Fibroblast of skin of left quadriceps (primary cell): ENCODE measurements at regions not wholly inside any gene's neighbourhood (a gene's known extent, or its start where the extent isn't known, plus 50 kb on each side); places are given as distances from the start of the nearest gene placed in this dataset.
"Not testable (repeated sequence)": the region's sequence is repeated elsewhere in the genome, so short reads cannot be mapped to it uniquely, and the experiment has no call there.

ENCODE experiments used
- DNase-seq, 2 experiments: peaks; one replicate each; pipeline ENCODE4 v3.0.0-alpha.2; 2013; ENCODE audit warnings: low read depth in 2 of 2

DNA sequence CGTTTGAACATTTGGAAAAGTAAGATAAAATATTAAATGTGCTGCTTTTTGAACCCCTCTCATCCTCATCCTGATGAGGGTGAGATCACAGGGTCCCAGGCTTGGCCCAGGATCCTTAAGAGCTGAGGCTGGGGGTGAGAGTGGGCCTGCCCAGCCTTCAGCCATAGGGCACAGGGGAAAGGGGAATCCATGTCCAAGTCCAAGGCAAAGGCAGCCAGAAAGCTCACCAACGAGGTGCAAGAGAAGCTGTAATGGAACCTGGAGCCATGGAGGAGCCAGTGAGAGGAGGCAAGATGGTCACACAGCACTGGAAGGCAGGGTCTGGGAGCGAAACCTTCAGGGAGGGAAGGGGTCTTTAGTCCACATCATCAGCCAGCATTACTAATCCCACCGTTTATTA lies 191.9 kb downstream of the RRAGC start:
- DNase-seq = no peak

DNA sequence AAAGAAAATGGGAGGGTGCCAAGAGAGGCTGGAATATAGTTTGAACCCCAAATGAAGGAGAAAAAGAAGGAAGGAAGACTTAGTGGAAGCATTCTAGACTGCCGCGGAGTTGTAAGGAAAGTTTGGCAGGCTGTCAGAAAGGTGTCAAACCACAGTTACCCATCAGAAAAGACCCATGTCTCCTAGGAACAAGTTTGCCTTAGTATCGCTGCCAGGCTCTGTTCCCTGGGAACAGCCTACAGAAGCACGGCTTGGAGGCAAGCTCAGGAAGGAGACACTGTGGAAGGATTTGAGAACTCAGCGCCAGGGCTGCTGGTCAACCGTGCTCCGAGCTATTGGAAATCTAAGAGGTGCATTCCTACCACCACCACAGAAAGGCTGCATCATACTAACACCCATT lies 197.4 kb downstream of the RRAGC start:
- no peak for DNase-seq

DNA sequence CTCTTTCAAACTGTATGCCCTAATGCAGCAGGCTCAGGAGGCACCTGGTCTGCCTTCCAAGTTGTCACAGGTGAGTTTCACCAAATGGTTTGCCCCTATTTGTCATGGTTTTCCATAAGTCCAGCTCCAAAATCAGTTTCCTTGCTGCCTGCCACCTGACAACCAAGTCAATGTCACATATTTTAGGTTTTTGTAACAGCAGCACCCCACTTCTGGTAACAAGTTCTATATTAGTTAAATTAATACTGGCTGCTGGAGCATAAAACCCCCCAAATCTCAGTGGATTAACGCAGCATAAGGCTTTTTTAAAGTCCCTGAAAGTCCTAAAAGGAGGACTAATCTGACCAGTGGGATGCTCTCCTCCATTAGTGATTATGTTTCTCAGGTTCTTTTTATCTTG lies 200.7 kb downstream of the RRAGC start:
- no peak for DNase-seq

DNA sequence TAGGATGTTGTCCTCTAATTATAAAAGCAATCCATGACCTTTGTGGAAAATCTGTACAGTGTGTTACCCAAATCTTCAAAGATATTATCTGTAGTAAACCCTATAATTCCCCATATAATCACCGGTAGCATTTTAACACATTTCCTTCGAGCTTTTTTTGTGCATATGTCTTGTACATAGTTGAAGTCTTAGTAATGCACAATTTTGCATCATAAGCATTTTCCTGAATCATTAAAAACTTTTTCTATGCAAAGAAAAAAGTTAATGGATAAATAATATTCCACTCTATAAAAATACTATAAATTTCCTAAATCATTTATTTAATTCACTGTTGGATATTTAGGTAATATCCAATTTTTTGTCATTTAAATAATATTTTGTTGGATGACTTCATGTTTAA lies 201.7 kb downstream of the RRAGC start:
- DNase-seq = no peak

DNA sequence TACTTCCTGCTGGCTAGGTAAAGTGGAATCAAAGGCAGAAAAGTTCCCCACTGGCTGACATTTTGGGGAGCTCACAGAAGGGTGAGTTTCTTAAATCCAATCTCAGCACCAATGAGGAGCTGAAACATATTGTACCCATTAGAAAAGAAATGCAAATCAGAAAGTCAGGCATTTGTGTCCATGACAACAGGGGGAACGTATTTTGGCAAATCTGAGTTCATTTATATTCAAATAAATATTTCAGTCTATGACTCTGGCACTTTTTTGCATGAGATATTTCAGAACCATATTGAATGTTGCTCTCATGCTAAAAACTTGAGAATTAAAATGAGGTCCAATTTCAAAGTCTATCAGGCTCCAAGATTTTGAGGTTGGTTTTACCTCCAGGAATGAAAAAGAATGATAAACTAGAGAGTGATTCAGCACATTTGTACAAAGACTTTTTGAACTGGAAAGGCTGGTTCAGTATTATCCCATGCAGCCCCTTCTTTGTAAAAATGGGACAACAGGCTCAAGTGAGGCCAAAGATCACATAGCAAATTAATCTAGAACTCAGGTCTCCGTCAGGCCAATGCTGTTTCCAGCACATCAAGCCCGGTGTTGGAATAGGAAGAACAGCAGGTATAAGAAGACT lies 202.2 kb downstream of the RRAGC start:
- DNase-seq = no peak

DNA sequence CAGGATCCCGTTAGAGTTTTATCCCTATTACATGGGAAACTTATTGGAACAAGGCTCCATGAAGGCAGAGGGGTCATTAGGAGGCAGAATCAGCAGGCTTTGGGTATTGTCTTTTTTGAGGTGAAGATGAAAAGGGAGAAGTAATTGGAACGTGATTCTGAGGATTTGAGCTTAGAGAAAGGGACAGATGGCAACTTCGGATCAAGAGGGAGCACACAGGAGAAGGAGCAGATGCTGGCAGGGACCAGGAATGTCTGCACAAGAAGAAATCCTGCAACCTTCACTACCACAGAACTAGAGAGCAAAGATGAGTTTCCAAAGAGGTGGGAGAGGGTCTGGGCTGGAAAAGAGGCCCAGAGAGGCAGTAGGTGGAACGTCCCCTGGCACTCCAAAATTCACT lies 202.8 kb downstream of the RRAGC start:
- no peak for DNase-seq

DNA sequence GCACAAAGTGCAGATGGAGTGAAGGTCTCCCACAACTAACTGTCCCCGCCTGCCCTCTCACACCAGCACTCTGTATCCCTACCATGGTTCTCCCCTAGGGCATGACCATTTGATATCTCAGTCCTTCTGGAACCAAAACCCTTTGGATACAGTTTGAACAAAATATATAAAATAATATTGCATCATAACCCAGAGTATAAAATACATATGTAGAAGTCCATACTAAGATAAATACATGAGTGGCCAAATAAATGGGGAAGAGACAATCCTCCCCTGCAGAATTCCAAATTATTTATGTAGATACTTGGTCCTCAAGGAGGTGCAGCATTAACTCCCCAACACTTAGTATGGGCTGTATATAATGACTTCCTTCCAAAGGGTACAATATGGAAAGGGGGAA lies 207.4 kb downstream of the RRAGC start:
- DNase-seq = no peak

DNA sequence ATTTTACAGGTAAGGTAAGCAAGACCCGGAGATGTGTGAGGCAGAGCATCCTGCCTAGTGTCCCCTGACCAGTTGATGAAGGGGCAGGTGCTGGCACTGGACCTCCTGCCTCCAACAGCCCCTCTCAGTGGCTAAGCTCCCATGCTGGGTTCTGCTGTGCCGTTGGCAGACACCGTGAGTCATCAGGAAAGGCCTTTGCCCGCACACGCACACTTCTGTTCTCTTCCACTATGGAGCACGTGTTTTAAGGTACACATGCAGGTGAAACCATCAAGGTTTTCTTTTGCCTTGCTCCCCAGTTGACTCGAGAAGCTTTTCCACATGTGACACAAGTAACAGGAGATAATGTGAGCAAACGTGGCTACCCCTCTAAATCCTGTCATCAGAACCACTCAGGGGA lies 207.9 kb downstream of the RRAGC start:
- DNase-seq = no peak

DNA sequence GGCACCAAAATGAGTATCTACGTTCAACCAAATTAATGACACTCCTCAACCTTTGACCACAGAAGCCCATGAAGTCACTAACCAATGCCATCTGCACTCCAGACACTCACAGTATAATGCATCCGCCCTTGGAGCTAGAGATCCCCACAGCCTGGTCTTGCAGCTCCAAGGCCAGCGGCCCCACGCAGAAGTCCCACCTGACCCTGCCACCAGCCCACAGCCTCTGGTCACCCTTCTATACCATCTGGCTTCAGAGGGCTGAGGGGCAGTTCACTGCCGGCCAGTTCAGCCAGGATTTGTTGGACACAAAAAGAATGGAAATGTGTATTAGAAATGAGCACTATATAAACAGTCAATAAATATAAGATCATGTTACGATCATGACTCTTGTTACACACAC lies 211.2 kb downstream of the RRAGC start:
- DNase-seq = no peak

DNA sequence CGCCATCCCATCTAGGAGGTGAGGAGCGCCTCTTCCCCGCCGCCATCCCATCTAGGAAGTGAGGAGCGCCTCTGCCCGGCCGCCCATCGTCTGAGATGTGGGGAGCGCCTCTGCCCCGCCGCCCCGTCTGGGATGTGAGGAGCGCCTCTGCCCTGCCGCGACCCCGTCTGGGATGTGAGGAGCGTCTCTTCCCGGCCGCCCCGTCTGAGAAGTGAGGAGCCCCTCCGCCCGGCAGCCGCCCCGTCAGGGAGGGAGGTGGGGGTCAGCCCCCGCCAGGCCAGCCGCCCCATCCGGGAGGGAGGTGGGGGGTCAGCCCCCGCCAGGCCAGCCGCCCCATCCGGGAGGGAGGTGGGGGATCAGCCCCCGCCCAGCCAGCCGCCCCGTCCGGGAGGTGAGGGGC lies 212.2 kb downstream of the RRAGC start:
- not testable (repeated sequence) for DNase-seq

DNA sequence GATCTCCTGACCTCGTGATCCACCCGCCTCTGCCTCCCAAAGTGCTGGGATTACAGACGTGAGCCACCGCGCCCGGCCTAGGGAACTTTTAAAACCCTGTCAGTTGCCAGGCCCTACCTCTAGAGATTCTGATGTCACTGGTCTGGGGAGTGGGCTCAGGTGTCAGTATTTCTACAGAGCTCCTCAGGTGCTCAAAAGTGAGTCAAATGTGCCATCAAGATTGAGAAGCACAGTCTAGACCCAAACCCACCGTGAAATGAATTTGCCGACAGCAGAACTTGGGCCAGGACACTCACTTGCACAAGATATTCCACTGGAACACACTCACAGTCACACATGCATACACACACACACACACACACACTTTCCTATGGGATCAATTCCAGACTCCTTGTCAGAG lies 215.5 kb downstream of the RRAGC start:
- DNase-seq = no peak

DNA sequence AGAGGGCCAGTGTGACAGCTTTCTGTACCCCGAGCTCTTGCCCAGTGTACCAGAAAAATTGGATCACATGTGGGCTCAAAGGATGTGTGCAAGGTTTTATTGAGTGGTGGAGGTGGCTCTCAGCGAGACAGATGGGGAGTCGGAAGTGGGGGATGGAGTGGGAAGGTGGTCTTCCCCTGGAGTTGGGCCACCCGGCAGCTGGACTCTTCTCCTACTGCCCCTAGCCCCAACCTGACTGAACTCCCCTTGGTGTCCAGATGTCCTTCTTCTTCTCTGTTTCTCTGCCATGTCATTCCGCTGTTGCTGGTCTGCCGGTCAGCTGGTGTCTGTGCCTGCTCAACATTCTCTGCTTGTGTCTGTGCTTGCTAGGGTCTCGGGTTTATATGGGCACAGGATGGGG lies 217.9 kb downstream of the RRAGC start:
- no peak for DNase-seq

DNA sequence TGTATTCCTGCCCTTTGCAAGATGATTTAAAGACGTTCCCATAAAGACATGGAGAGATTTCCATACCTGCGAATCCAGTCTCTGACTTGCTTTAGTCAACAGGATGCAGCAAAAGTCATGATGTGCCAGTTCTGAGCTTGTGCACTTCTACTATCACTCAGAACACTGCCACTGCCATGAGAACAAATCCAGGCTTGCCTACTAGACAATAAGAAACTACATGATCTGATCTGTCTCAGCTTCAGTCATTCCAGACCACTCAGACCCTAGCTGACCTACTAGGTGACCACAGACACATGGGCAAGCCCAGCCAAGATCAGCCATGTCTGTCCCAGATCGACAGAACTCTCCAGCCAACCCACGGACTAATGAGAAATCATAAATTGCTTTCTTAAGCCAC lies 219.2 kb downstream of the RRAGC start:
- DNase-seq = no peak

DNA sequence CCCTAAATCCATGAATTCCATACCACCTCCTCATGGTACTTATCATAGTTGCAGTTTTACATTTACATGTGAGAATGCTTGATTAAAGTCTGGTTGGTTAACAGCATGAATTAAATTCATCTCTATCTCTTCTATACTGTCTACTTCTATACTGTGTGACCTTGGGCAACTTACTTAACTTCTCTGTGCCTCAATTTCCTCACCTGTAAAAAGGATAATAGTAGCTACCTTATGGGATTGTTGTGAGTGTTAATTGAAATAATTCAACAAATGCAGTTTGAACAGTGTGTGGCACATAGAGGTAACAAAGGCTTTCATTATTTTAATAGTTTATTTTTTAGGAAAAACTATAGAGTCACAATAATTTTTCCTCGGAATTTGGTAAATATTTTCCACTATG lies 231.3 kb downstream of the RRAGC start:
- DNase-seq = no peak

DNA sequence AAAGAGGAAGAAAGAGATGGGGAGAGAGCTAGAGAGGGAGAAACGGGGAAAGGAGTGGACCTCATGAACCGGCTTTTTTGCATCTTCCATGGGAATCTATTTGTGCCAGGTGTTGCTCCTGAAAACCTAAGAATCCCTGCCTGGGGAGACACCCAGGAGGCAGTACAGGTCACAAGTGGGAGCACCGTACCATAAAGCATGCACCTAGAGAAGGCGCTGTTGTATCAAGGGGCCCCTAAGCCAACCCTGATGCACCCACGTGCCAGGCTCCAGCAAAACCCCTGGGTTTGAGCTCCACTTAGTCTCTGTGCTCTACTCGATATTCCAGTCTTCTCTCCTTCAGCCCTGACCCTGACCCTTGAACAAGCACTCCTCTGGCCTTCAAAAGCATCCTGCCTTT lies 233.6 kb downstream of the RRAGC start:
- DNase-seq = no peak

DNA sequence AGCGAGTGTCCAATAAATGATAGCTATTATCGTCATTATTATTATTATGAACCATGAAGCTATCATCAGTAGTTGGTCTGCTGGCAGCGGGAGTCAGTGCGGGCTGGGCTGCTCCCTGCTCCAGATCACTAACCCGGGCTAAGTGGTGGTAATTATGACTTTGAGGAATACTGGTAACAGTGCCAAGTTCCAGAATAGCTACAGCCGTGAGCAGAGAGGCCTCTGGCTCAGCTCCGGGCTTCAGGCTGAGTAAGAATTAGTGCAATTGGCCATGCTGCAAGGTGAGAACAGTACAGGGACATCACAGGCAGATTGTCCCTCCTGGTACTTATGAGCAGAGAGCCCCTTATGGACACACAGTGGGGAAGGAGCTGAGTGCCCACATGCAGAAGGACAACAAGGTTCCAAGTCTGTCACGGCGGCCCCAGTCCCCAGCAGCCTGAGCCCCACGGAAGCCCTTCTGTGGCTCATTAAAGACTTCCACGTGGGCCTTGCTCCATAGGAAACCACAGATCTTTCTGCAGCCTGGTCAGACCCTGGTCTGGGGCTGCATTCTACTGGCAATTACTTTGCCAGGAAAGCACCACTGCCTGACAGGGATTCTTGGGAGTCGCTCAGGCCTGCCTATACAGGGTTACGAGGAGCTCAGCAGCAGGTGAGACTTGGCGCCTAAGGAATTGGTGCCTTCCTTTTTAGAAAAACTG lies 235.1 kb downstream of the RRAGC start:
- DNase-seq = no peak

DNA sequence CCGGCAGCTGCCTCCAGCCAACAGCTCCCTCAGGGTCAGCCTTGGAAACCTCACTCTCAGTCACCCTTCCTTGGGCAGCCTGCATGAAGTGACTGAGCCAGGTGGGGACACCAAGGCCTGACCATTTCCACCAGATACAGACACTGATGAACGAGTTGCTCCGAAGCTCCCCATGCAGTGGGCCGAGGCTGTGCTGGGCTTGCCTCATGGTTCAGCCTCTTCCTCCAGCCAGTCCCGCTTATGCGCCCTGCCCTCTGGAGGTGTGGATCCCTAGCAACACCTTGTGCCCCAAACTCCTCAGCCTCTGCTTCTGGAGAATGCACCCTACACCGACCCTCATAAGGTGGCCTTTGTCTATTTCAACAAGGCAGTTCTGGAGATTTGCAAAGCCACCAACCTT lies 236.0 kb downstream of the RRAGC start:
- no peak for DNase-seq

DNA sequence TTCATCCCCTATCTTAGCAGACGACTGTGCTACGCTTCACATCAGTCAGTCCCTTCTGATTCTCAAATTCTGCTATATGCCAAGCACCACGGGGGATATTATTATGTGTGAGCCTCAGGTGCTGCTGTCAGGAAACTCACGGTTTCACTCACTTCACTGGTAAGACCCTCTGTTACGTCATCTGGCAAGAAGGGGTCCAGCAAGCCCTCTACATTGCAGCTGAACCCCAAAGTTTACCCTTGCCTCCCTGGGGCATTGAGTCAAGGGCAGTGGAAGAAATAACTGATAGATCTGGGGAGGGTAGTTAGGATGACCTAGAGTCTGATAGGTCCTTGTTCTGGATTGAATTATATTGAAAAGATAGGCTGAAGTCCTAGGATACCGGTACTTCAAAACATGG lies 237.4 kb downstream of the RRAGC start:
- DNase-seq = no peak

DNA sequence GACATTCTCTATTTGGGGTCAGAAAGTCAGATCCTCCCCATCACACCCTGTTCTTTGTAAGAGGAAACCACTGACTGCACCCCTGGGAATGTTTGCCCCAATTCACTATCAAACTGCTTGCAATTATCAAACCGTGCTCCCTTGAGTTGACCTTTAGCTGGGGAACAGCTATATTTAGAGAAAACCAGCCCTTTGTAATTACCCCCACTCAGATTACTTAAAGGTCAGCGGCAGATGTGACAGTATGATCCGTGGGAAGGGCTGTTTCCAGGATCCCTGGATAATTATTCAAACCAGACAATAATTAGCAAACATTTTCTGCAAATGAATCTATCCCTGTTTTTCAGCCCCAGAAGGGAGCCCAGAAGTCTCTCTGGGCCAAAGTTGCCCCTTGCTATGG lies 242.7 kb downstream of the RRAGC start:
- DNase-seq = no peak

DNA sequence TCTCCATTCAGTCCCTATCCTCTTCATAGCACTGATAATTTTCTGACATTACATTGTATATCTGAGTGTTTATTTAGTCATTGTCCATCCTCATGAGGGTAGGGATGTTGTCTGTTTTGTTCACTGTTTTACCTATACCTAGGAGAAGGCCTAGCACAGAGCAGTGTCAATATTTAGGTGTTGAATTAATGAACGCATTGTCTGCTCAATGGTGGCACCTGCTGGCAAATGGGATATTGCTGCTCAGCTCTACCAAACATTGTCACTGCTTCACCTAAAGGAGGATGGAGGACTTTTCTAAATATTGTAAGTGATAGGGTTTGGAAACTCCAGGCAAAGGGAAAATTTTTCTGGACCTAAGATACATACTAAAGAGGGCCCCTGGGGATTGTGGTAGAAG lies 243.9 kb downstream of the RRAGC start:
- DNase-seq = no peak

DNA sequence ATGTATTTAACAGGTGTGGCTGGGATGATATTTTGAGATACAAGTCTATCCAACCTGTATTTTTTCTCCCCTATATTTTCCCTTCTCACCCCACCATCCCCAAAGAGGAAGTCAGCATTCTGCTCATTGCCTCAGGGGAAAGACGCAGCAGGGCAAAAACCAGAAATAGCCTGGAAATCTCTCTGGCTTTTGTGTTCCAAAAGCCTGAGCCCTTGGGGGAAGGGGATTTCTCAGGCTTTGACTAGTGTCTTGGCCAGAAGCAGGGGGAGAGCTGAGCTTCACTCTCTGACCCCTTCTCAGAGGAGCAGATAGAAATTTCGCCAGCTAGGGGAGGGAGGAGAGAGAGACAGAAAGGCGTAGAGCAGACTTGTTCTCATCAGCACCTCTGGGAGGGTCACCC lies 244.7 kb downstream of the RRAGC start:
- DNase-seq = no peak

DNA sequence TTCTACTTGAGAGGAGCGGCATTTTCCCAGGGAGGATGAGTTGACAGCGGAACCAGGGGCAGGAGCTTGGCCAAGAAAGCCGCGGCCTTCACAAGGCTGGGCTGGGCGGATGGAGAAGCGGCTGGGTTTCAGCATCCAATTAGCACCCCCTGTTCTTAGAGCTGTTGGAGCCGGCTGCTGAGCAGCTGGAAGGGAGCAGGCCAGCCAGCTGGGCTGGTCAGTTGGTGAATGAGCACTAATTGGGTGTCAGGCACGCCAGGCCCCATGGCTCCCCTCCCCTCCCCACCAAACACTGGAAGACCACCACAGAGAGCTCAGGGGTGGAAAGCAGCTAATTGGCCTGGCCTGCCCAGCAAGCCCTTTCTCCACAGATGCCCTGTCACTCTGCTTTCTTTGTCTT lies 245.6 kb downstream of the RRAGC start:
- DNase-seq = no peak

DNA sequence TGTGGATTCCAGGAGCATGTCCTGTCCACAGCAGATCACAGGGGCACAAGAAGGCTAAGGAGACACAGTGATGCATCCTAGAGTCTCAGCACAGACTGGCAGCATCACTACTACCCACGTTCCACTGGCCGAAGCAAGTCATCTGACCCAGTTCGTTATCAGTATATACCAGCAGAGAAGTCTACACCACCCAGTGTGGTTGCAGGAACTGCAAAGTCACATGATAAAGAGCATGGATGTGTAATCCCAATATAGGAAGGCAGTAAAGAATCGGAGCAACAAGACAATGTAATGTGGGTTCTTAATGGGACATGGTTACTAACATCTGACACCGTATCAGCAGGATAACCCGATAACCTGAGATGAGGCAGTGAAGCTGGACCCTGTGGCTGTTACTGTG lies 246.6 kb downstream of the RRAGC start:
- no peak for DNase-seq

DNA sequence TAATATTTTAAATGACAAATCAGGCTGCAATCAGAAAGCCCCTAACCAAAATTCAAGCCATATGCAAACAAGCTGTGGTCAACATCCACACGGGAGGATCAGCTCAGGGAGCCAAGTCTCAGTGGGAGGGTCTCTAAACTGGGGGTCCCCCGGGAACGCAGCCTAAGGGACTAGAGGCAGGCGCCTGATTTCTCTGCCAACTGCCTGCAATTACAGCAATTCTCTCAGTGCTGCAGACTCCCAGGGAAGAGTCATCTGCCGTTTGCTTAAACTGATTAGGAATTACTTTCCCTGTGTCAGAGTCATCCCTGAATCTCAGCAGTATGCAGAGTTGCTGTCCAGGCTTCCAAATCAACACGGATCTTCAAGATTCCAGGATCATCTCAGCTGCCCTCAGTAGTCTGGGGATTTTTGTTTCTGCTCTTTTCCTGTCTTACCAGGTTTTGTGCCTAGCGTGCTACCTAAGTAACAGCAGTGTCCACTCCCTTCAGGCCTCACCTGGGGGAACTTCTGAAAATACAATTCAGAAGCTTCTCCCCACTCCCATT lies 247.8 kb downstream of the RRAGC start:
- DNase-seq = no peak
